Embryonic facial prominence (tissue), 1 donor: ENCODE measurements at regions not wholly inside any gene's neighbourhood (a gene's known extent, or its start where the extent isn't known, plus 50 kb on each side); places are given as distances from the start of the nearest gene placed in this dataset.
"Not testable (repeated sequence)": the region's sequence is repeated elsewhere in the genome, so short reads cannot be mapped to it uniquely, and the experiment has no call there.

ENCODE experiments used
- DNase-seq: peaks from one replicate; pipeline ENCODE4 v3.0.0-alpha.2; 2016; ENCODE audit errors: extremely low spot score

- DNase-seq, result not testable (repeated sequence)
Measured at GRCh38 chr22:19662049-19662684, 52.1 kb upstream of the SEPTIN5 start.

DNA sequence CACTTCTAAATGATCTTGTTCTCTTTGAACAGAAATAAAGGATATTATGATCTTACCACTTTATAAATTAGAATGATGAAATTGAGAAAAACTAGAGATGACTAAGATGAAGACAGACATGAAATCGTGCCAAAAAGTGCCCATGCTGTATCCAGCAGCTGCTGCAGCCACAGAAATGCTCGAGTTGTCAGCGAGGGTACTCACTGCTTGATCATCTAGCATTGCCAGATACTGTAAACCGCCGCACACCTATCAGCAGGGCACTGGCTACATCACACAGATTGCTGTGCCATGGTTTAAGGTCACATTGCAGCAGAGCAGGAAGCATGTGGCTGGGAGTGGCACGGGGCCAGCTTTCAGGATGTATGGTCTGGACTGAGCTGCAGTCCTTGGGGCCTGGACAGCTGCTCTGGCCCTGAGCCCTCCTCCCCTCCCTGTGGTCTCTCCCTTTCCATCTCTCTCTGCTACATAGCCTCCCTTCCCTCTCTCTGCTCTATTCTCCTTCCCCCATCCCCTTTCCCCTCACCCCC, 51.0 kb upstream of the SEPTIN5 start:
- no peak for DNase-seq

DNA sequence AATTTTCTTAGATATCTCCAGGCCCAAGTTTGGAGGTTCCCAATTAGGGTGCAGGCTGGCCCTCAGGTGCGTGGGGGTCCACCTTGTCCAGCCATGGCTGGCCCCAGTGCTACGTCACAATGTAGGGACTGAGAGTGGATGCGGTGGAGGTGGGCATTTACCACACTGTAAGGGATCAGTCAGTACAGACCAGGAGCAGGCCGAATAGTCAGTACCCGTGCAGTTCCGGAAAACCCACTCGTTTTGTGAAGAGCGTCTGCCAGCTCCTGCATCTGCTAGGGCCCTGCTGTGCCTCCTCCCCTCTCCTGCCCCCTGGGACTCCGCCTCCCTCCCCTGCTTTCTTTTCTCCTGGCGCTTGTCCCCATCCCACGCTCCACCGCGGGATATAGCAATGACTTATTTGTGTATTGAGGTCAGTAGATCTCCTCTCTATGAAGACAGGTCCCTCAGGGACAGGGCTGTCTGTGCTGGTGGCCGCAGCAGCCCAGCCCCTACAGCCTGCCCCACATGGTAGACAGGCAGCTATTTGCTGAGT, 50.4 kb upstream of the SEPTIN5 start:
- DNase-seq, result no peak

DNA sequence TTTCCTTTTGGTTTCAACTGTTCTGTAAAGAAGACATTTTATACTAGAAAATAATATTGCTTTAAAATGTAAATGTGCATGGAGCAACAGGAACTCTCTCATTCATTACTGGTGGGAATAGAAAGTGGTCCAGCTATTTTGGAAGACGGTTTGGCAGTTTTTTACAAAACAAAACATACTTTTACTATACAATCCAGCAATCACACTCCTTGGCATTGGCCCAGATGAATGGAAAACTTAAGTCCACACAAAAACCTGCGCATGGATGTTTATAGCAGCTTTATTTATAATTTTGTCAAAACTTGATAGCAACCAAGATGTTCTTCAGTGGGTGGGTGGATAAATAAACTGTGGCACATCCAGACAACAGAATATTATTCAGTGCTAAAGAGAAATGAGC, 49.9 kb upstream of the SEPTIN5 start:
- no peak for DNase-seq
